DND-41 (cell line): ENCODE measurements at regions not wholly inside any gene's neighbourhood (a gene's known extent, or its start where the extent isn't known, plus 50 kb on each side); places are given as distances from the start of the nearest gene placed in this dataset.

Experiments
- CTCF ChIP-seq: IDR thresholded peaks from 2 replicates; pipeline ENCODE4 v1.5.1; 2012; ENCODE audit warnings: borderline replicate concordance, low read length, moderate library complexity, mild to moderate bottlenecking; ENCODE audit not compliant: poor library complexity, severe bottlenecking; ENCODE audit errors: extremely low read depth
- EZH2 ChIP-seq: IDR thresholded peaks from 3 replicates; pipeline ENCODE4 v1.6.1; 2012; ENCODE audit warnings: borderline replicate concordance, low read depth, mild to moderate bottlenecking, moderate library complexity, low read length, inconsistent platforms; ENCODE audit not compliant: severe bottlenecking

DNA sequence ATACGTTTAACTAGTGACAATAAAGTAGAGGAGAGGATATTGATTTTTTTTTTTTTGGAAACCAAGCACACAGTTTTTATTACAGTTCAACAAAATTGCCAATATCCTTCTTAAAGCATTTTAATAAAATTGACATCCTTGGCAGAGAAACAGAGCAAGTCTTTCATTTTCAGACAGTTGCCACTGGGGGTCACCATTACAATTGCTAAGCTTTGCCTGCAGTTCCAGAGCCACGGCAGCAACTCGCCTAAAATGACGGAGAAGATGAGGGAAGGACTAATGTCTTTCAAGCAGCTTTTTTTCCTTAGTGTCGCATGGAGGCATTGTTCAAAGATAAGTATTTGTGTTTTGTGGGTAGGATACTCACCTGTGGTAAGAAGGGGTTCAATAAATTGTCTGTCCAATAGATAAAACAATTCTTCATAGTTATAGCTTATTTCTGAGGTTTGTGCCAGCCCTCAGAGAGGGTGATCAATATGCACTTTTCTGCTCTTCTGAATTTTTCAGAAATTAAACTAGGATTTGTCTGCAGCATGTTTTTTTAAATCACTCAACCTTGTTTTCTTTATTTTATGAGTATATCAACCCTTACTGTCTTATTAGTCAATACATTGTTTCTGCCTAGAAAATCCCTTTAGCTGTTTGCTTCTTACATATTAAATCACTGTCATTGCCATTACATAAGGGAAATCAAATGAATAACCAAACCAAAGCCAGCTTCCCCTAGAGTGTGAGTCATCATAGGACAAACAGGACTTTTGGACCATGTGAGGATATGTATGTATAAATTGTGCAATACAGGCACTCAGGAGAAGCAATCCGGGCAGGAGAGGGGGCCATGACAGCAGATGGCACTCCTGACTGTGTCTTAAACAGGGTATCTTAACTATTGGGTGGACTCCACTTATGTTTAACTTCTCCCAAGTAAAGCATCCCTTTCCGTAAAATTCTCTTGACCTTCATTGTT is 508.1 kb upstream of the ARX start:
- TF ChIP-seq CTCF, result peak; percentile 47
- TF ChIP-seq EZH2, result no peak
